Liver (tissue), 7 donors: ENCODE measurements at regions not wholly inside any gene's neighbourhood (a gene's known extent, or its start where the extent isn't known, plus 50 kb on each side); places are given as distances from the start of the nearest gene placed in this dataset.

Experiments used
- DNase-seq: peaks from one replicate; pipeline ENCODE4 v3.0.0-alpha.2; 2017; ENCODE audit warnings: low spot score
- H3K27ac ChIP-seq, 2 donors: one replicate each; pipeline ENCODE4 v1.7.0; 2013; ENCODE audit warnings: inconsistent platforms in 2 of 2, low read length in 2 of 2, control low read depth in 1 of 2, low read depth in 1 of 2, mild to moderate bottlenecking in 1 of 2
- H3K27me3 ChIP-seq, 4 donors: one replicate each; pipeline versions ENCODE4 v1.6.1 to v1.7.0; 2013; ENCODE audit warnings: low read length in 3 of 4, inconsistent platforms in 1 of 4, mild to moderate bottlenecking in 1 of 4, moderate library complexity in 1 of 4; ENCODE audit not compliant: control insufficient read depth in 4 of 4, insufficient read depth in 4 of 4
- H3K36me3 ChIP-seq, 4 donors: one replicate each; pipeline versions ENCODE4 v1.6.1 to v1.7.0; 2013; ENCODE audit warnings: low read length in 3 of 4, mild to moderate bottlenecking in 3 of 4, low read depth in 1 of 4, moderate library complexity in 1 of 4; ENCODE audit not compliant: control insufficient read depth in 4 of 4, insufficient read depth in 3 of 4
- H3K4me1 ChIP-seq, 4 donors: one replicate each; pipeline versions ENCODE4 v1.6.1 to v1.7.0; 2013; ENCODE audit warnings: low read length in 3 of 4, mild to moderate bottlenecking in 3 of 4, moderate library complexity in 1 of 4; ENCODE audit not compliant: control insufficient read depth in 4 of 4, insufficient read depth in 4 of 4
- H3K4me3 ChIP-seq, 3 donors: one replicate each; pipeline versions ENCODE4 v1.6.1 to v1.7.0; 2013; ENCODE audit warnings: low read length in 3 of 3, control low read depth in 1 of 3, low read depth in 1 of 3, mild to moderate bottlenecking in 1 of 3
- H3K9ac ChIP-seq, 2 donors: one replicate each; pipeline ENCODE4 v1.7.0; 2013; ENCODE audit warnings: low read length in 2 of 2, mild to moderate bottlenecking in 2 of 2, moderate library complexity in 2 of 2, control low read depth in 1 of 2, low read depth in 1 of 2
- H3K9me3 ChIP-seq, 4 donors: one replicate each; pipeline versions ENCODE4 v1.6.1 to v1.7.0; 2013; ENCODE audit warnings: low read length in 3 of 4; ENCODE audit not compliant: control insufficient read depth in 4 of 4
- ATF3 ChIP-seq: IDR thresholded peaks from 2 replicates; pipeline ENCODE4 v1.6.1; 2016; ENCODE audit warnings: antibody characterized with exemption
- FOXA1 ChIP-seq: IDR thresholded peaks from 2 replicates; pipeline ENCODE4 v1.6.1; 2016; ENCODE audit warnings: antibody characterized with exemption
- FOXA2 ChIP-seq: IDR thresholded peaks from 2 replicates; pipeline ENCODE4 v1.6.1; 2016; ENCODE audit warnings: antibody characterized with exemption
- GABPA ChIP-seq, 2 donors: IDR thresholded peaks in 1 of 2; conservative IDR thresholded peaks in 1 of 2; 2 replicates each; pipeline ENCODE4 v1.6.1; 2016; ENCODE audit warnings: antibody characterized with exemption in 2 of 2, mild to moderate bottlenecking in 1 of 2, moderate library complexity in 1 of 2
- HNF4A ChIP-seq, 2 donors: conservative IDR thresholded peaks; 2 replicates each; pipeline ENCODE4 v1.6.1; 2016; ENCODE audit warnings: antibody characterized with exemption in 2 of 2, mild to moderate bottlenecking in 2 of 2
- HNF4G ChIP-seq: IDR thresholded peaks from 2 replicates; pipeline ENCODE4 v1.6.1; 2016; ENCODE audit warnings: antibody characterized with exemption
- JUND ChIP-seq, 2 donors: IDR thresholded peaks; 2 replicates each; pipeline ENCODE4 v1.6.1; 2016; ENCODE audit warnings: antibody characterized with exemption in 2 of 2
- RAD21 ChIP-seq, 2 donors: IDR thresholded peaks; 2 replicates each; pipeline ENCODE4 v1.6.1; 2016; ENCODE audit warnings: antibody characterized with exemption in 2 of 2, mild to moderate bottlenecking in 2 of 2
- REST ChIP-seq: IDR thresholded peaks from 2 replicates; pipeline ENCODE4 v1.6.1; 2016; ENCODE audit warnings: antibody characterized with exemption, mild to moderate bottlenecking
- RXRA ChIP-seq, 2 donors: IDR thresholded peaks; 2 replicates each; pipeline ENCODE4 v1.6.1; 2017 to 2018; ENCODE audit warnings: antibody characterized with exemption in 2 of 2, mild to moderate bottlenecking in 1 of 2
- TAF1 ChIP-seq: conservative IDR thresholded peaks from 2 replicates; pipeline ENCODE4 v1.6.1; 2016; ENCODE audit warnings: antibody characterized with exemption, mild to moderate bottlenecking
- YY1 ChIP-seq: IDR thresholded peaks from 2 replicates; pipeline ENCODE4 v1.6.1; 2016; ENCODE audit warnings: antibody characterized with exemption, mild to moderate bottlenecking
- ZBTB33 ChIP-seq: IDR thresholded peaks from 2 replicates; pipeline ENCODE4 v1.6.1; 2016; ENCODE audit warnings: antibody characterized with exemption
- WGBS: extraction: QIAGEN DNeasy Blood & Tissue Kit; methylation state at CpG from one replicate; pipeline ENCODE4 v1.1.7; 2013; 5-methylcytosine and 5-hydroxymethylcytosine counted together
- donor health status: healthy.
- donor health status: healthy.
- donor health status: healthy.
- donor health status: healthy.

- DNase-seq = no peak
- WGBS = 87% methylated on average over 2 of the region's 2 CpGs
- no peak overlapping the region for H3K9ac ChIP-seq
- H3K36me3 ChIP-seq = no peaks in the 10 kb centered on the region
- no peaks in the 10 kb centered on the region for H3K27me3 ChIP-seq
- H3K4me1 ChIP-seq = no peaks in the 10 kb centered on the region
- no peak overlapping the region for H3K27ac ChIP-seq
- no peaks in the 10 kb centered on the region for H3K9me3 ChIP-seq
- no peak overlapping the region for H3K4me3 ChIP-seq
- TF ChIP-seq REST = no peak
- TF ChIP-seq RXRA (IDR thresholded peaks at IDR 0.05) = no peak
- TF ChIP-seq JUND (IDR thresholded peaks at IDR 0.05) = no peak
- TF ChIP-seq HNF4G = no peak
- TF ChIP-seq FOXA1 = no peak
- no peak for TF ChIP-seq FOXA2
- TF ChIP-seq RAD21 (IDR thresholded peaks at IDR 0.05) = no peak
- no peak for TF ChIP-seq GABPA (IDR thresholded peaks at IDR 0.05 in 1 of 2, conservative IDR thresholded peaks at IDR 0.05 in 1 of 2)
- TF ChIP-seq YY1 = no peak
- TF ChIP-seq HNF4A (conservative IDR thresholded peaks at IDR 0.05) = no peak
- no peak for TF ChIP-seq ATF3
- no peak for TF ChIP-seq ZBTB33
These were observed 159.2 kb upstream of the NDST4 start for GRCh38 chr4:115272594-115272993.

GRCh38 chr4:115272185-115272584, 158.8 kb upstream of the NDST4 start:
- Histone ChIP-seq H3K9me3 (no peaks in the 10 kb centered on the region), H3K27me3 (no peaks in the 10 kb centered on the region), H3K4me3 (no peak overlapping the region), H3K9ac (no peak overlapping the region), H3K4me1 (no peaks in the 10 kb centered on the region), H3K36me3 (no peaks in the 10 kb centered on the region), H3K27ac (no peak overlapping the region)
- TF ChIP-seq HNF4G = no peak
- no peak for TF ChIP-seq ATF3
- no peak for TF ChIP-seq TAF1
- whole genome bisulfite sequencing = 44% methylated on average over 1 of the region's 1 CpG
- DNase-seq = no peak

- Histone ChIP-seq H3K27me3 (no peaks in the 10 kb centered on the region), H3K4me1 (no peaks in the 10 kb centered on the region), H3K27ac (no peak overlapping the region), H3K36me3 (no peaks in the 10 kb centered on the region), H3K4me3 (no peak overlapping the region), H3K9ac (no peak overlapping the region), H3K9me3 (no peaks in the 10 kb centered on the region)
- 90% methylated on average over 1 of the region's 1 CpG for WGBS
- TF ChIP-seq ATF3 (no peak), FOXA2 (no peak), RAD21 (IDR thresholded peaks at IDR 0.05) (no peak), RXRA (IDR thresholded peaks at IDR 0.05) (no peak), REST (no peak), YY1 (no peak)
- no peak for DNase-seq
These were observed 146.8 kb upstream of the NDST4 start for GRCh38 chr4:115260195-115260594.
